C4-2B (cell line): ENCODE measurements at regions not wholly inside any gene's neighbourhood (a gene's known extent, or its start where the extent isn't known, plus 50 kb on each side); places are given as distances from the start of the nearest gene placed in this dataset.

Experiments used
- CTCF ChIP-seq: fragments of 450-650 bp; conservative IDR thresholded peaks from 2 replicates; pipeline ENCODE4 v1.5.1; 2017; ENCODE audit warnings: mild to moderate bottlenecking
- ZFX ChIP-seq: fragments of 450-650 bp; IDR thresholded peaks from 2 replicates; pipeline ENCODE4 v1.6.1; 2017

GRCh38 chr1:56019922-56020321 lies 559.4 kb downstream of the PLPP3 start:
- no peak for TF ChIP-seq CTCF
- no peak for TF ChIP-seq ZFX
